Peyer's patch (tissue), 4 donors: ENCODE measurements at regions not wholly inside any gene's neighbourhood (a gene's known extent, or its start where the extent isn't known, plus 50 kb on each side); places are given as distances from the start of the nearest gene placed in this dataset.
"Not testable (repeated sequence)": the region's sequence is repeated elsewhere in the genome, so short reads cannot be mapped to it uniquely, and the experiment has no call there.

Experiments used
- POLR2A ChIP-seq, 2 donors: fragments of 450-650 bp; IDR thresholded peaks; one replicate each; pipeline ENCODE4 v1.5.1; 2017; ENCODE audit warnings: antibody characterized with exemption in 2 of 2, mild to moderate bottlenecking in 2 of 2, moderate library complexity in 2 of 2
- TF ChIP-seq, protein P1 (sequence below), 6 experiments: fragments of 450-650 bp in 4 of 6; fragments of 200-600 bp in 2 of 6; sonication (generic) in 1 of 6; IDR thresholded peaks; one replicate each; pipeline ENCODE4 v1.5.1; 2017 to 2019; ENCODE audit warnings: antibody characterized with exemption in 6 of 6, mild to moderate bottlenecking in 3 of 6, moderate library complexity in 1 of 6

DNA sequence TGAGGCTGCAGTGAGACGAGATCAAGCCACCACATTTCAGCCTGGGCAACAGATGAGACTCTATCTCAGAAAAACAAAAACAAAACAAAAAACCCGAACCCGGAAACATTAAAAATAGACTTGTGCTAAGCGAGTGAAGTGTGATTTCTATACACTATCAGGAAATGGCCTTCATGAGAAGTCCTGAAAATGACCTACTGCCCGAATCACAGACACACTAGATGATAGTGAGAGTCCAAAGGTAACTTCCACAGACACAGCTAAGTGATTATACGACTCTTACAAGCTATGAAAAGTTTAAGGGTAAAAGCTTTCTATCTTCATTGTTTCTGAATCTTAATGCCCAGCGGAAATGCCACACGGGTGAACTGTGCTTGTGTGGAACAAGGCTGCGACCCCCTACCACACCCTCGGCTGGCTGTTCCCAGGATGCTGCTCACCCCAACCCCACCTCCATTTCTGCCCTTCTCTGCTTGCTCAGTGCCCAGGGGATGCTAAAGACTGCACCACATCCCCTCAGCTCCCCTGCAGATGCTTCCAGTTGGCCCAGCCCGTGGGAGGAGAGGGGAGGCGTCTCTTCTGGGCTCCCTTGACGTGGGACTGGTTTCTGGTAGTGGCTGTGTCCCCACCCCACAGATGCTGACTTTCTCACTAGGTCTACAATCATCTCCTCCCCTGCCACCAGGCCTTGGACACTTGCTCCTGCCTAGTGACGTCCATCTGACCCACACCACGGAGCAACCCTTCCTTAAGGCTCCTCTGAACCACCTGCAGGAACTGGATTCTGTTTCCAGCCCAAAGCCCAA lies 49.7 kb upstream of the LPCAT1 start:
- TF ChIP-seq POLR2A (IDR thresholded peaks at IDR 0.05), result not testable (repeated sequence)
- TF ChIP-seq, protein P1, sequence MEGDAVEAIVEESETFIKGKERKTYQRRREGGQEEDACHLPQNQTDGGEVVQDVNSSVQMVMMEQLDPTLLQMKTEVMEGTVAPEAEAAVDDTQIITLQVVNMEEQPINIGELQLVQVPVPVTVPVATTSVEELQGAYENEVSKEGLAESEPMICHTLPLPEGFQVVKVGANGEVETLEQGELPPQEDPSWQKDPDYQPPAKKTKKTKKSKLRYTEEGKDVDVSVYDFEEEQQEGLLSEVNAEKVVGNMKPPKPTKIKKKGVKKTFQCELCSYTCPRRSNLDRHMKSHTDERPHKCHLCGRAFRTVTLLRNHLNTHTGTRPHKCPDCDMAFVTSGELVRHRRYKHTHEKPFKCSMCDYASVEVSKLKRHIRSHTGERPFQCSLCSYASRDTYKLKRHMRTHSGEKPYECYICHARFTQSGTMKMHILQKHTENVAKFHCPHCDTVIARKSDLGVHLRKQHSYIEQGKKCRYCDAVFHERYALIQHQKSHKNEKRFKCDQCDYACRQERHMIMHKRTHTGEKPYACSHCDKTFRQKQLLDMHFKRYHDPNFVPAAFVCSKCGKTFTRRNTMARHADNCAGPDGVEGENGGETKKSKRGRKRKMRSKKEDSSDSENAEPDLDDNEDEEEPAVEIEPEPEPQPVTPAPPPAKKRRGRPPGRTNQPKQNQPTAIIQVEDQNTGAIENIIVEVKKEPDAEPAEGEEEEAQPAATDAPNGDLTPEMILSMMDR (IDR thresholded peaks at IDR 0.05), result not testable (repeated sequence)
